Lower leg skin (tissue), 3 donors: ENCODE measurements at regions not wholly inside any gene's neighbourhood (a gene's known extent, or its start where the extent isn't known, plus 50 kb on each side); places are given as distances from the start of the nearest gene placed in this dataset.
"Not testable (repeated sequence)": the region's sequence is repeated elsewhere in the genome, so short reads cannot be mapped to it uniquely, and the experiment has no call there.

Experiments
- POLR2A ChIP-seq, 2 donors: fragments of 450-650 bp; IDR thresholded peaks; one replicate each; pipeline ENCODE4 v1.6.1; 2016 to 2017; ENCODE audit warnings: antibody characterized with exemption in 2 of 2, mild to moderate bottlenecking in 1 of 2, moderate library complexity in 1 of 2
- TF ChIP-seq, protein P1 (sequence below), 3 donors: fragments of 450-650 bp; IDR thresholded peaks; one replicate each; pipeline ENCODE4 v1.5.1; 2016; ENCODE audit warnings: antibody characterized with exemption in 3 of 3, mild to moderate bottlenecking in 3 of 3, moderate library complexity in 2 of 3

DNA sequence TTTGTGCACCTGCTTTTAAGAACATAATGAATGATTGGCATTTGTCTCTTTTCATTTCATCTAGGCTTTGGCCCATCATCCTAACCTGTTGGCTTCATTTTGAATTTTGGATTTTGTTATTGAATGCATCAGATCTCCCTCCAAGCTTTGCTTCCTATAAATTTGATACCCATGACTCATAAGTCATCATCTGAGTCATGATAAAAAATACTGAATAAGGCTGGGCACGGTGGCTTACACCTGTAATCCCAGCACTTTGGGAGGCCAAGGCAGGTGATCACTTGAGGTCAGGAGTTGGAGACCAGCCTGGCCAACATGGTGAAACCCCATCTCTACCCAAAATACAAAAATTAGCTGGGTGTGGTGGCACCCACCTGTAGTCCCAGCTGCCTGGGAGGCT, 139.5 kb upstream of the CRHR1 start:
- TF ChIP-seq, protein P1, sequence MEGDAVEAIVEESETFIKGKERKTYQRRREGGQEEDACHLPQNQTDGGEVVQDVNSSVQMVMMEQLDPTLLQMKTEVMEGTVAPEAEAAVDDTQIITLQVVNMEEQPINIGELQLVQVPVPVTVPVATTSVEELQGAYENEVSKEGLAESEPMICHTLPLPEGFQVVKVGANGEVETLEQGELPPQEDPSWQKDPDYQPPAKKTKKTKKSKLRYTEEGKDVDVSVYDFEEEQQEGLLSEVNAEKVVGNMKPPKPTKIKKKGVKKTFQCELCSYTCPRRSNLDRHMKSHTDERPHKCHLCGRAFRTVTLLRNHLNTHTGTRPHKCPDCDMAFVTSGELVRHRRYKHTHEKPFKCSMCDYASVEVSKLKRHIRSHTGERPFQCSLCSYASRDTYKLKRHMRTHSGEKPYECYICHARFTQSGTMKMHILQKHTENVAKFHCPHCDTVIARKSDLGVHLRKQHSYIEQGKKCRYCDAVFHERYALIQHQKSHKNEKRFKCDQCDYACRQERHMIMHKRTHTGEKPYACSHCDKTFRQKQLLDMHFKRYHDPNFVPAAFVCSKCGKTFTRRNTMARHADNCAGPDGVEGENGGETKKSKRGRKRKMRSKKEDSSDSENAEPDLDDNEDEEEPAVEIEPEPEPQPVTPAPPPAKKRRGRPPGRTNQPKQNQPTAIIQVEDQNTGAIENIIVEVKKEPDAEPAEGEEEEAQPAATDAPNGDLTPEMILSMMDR (IDR thresholded peaks at IDR 0.05) = not testable (repeated sequence)
- TF ChIP-seq POLR2A (IDR thresholded peaks at IDR 0.05) = not testable (repeated sequence)
